ENCODE measurements at regions not wholly inside any gene's neighbourhood (a gene's known extent, or its start where the extent isn't known, plus 50 kb on each side); places are given as distances from the start of the nearest gene placed in this dataset.

GRCh38 chr7:131616487-131617200 lies 60.2 kb upstream of the PODXL start:
- DNase-seq (ENCODE audit: low read depth in 2 of 2): no peak

GRCh38 chr7:131613909-131614308 lies 57.5 kb upstream of the PODXL start:
- DNase-seq (ENCODE audit: low read depth in 2 of 2): no peak

- no peak for DNase-seq (ENCODE audit: low read depth in 2 of 2)
These were observed 53.6 kb upstream of the PODXL start for GRCh38 chr7:131610007-131610406.

GRCh38 chr7:131608116-131608500 lies 51.7 kb upstream of the PODXL start:
- no peak for DNase-seq (ENCODE audit: low read depth in 2 of 2)

GRCh38 chr7:131607291-131608115 lies 51.1 kb upstream of the PODXL start:
- DNase-seq (ENCODE audit: low read depth in 2 of 2): no peak

DNA sequence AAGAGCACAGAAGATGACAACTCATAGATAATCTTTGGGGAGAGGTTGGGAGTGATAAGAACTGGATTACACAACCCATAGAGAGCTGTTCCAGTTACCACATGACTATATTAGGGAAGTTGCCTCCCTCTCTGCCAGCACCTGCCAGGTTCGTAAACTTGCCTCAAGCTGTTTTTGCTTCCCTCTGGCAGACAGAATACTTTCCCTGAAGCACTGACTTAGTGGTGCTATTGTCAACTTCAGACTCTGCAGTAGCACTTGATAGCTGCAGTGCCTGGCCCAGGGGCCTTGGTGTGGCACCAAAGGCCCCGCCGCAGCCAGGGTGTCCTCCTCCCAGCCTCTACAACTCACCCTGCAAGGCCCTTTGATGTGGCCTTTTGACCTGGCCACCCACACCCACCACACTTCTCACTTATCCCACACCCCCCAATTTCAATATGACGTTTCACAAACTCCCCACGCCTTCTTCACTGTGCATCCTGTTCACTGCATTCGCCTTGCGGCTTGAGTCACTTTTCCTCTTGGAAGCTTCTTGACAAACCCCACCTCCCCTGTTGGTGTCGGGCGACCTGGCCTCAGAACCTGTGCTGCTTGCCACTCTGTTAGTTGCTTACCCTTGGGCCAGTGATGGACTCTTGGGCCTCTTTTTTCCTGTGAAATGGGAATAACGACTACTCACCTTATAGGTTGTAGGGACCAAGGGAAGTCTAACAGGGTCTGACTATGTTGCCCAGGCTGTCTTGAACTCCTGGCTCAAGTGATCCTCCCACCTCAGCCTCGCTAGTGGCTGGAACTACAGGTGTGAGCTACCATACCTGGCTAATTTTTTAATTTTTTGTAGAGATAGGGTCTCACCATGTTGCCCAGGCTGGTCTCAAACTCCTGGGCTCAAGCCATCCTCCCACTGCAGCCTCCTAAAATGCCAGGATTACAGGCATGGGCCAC lies 50.2 kb upstream of the PODXL start:
- DNase-seq (ENCODE audit: low read depth in 2 of 2): no peak

All from stimulated activated CD8-positive, alpha-beta memory T cell treated with anti-CD3 and anti-CD28 coated beads, Interleukin-15, amount 100 ng/mL, for 48 hours (primary cell).